HL-60 (cell line): ENCODE measurements at regions not wholly inside any gene's neighbourhood (a gene's known extent, or its start where the extent isn't known, plus 50 kb on each side); places are given as distances from the start of the nearest gene placed in this dataset.

Experiments used
- DNase-seq, 2 experiments: peaks; one replicate each; pipeline ENCODE4 v3.0.0-alpha.2; 2010 to 2020; ENCODE audit warnings: low read depth in 1 of 2, low spot score in 1 of 2
- H3K27ac ChIP-seq: fragments of 250-450 bp; sonication (Bioruptor Pico); replicated peaks from 2 replicates; pipeline ENCODE4 v1.5.1; 2020; ENCODE audit warnings: mild to moderate bottlenecking, moderate library complexity
- H3K27me3 ChIP-seq: fragments of 250-450 bp; sonication (Bioruptor Pico); 2 replicates; pipeline ENCODE4 v1.5.1; 2021; ENCODE audit warnings: mild to moderate bottlenecking, moderate library complexity; ENCODE audit not compliant: insufficient read depth, poor library complexity, severe bottlenecking
- H3K4me3 ChIP-seq: replicated peaks from 2 replicates; pipeline ENCODE4 v1.5.1; 2011; ENCODE audit warnings: mild to moderate bottlenecking, control low read depth, low read length; ENCODE audit not compliant: insufficient read depth
- GABPA ChIP-seq: IDR thresholded peaks from 2 replicates; pipeline ENCODE4 v1.6.1; 2012; ENCODE audit warnings: low read depth
- POLR2AphosphoS5 ChIP-seq: IDR thresholded peaks from 2 replicates; pipeline ENCODE4 v1.6.1; 2012; ENCODE audit warnings: low read depth
- SPI1 ChIP-seq: IDR thresholded peaks from 2 replicates; pipeline ENCODE4 v1.6.1; 2012; ENCODE audit warnings: low read depth, mild to moderate bottlenecking, borderline replicate concordance
- TF ChIP-seq, protein P1 (sequence below): IDR thresholded peaks from 2 replicates; pipeline ENCODE4 v1.6.1; 2012; ENCODE audit warnings: low read depth; ENCODE audit not compliant: insufficient replicate concordance
- TF ChIP-seq, protein P2 (sequence below): IDR thresholded peaks from one replicate; pipeline ENCODE4 v1.5.1; 2011; ENCODE audit warnings: low read length, control low read depth, inconsistent platforms; ENCODE audit not compliant: insufficient read depth

DNA sequence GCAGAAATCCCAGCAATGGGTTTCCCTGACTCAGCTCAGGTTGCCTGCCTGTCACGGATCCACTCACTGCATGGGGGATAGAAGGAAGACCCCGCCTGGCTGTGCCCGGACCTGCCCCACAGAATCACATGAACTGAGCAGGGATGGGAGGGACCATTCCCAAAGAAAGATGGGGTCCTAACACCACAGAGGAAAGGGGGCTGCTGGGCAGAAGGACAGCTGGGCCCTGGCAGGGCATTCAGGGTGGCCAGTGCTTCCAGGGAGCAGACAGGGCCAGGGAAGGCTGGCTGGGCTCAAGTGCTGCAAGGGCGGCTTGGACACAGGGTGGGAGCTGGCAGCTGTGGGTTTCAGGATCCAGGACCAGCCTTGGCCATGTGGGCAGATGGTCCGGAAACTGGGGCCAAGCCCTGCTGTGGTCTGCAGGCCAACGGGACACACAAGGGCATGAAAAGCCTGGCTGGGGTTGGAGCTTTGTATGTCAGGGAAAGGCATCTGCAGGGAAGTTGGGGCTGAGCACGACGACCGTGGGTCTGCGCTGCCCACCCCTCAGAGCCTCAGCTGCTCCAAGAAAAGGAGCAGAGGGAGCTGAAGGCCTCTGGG is 723.9 kb downstream of the PTPRU start:
- no peak overlapping the region for H3K4me3 ChIP-seq

DNA sequence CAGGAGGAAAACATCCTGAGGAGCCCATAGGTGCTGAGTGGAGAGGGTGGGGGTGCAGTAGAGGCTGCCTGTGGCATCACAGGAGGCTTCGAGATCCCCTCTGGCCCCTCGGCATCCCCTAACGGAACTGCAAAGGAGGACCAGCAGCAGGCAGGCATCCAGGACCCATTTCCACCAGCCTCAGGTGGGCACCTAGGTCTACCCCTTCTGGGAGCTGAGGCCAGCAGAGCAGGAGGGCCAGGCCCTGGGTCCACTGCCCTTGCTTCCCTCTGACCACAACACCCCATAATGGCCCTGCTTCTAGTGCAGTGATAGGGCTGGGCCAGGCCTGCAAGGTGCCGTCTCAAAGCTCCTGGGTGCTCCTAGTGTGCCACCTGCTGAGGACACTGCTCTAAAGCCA is 723.0 kb downstream of the PTPRU start:
- H3K27ac ChIP-seq, result no peak overlapping the region
- no peak overlapping the region for H3K4me3 ChIP-seq
- H3K27me3 ChIP-seq, result no peaks in the 10 kb centered on the region
- DNase-seq, result no peak
- TF ChIP-seq POLR2AphosphoS5 (no peak), SPI1 (no peak), GABPA (no peak)
- TF ChIP-seq, protein P1, sequence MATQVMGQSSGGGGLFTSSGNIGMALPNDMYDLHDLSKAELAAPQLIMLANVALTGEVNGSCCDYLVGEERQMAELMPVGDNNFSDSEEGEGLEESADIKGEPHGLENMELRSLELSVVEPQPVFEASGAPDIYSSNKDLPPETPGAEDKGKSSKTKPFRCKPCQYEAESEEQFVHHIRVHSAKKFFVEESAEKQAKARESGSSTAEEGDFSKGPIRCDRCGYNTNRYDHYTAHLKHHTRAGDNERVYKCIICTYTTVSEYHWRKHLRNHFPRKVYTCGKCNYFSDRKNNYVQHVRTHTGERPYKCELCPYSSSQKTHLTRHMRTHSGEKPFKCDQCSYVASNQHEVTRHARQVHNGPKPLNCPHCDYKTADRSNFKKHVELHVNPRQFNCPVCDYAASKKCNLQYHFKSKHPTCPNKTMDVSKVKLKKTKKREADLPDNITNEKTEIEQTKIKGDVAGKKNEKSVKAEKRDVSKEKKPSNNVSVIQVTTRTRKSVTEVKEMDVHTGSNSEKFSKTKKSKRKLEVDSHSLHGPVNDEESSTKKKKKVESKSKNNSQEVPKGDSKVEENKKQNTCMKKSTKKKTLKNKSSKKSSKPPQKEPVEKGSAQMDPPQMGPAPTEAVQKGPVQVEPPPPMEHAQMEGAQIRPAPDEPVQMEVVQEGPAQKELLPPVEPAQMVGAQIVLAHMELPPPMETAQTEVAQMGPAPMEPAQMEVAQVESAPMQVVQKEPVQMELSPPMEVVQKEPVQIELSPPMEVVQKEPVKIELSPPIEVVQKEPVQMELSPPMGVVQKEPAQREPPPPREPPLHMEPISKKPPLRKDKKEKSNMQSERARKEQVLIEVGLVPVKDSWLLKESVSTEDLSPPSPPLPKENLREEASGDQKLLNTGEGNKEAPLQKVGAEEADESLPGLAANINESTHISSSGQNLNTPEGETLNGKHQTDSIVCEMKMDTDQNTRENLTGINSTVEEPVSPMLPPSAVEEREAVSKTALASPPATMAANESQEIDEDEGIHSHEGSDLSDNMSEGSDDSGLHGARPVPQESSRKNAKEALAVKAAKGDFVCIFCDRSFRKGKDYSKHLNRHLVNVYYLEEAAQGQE, result no peak
- TF ChIP-seq, protein P2, sequence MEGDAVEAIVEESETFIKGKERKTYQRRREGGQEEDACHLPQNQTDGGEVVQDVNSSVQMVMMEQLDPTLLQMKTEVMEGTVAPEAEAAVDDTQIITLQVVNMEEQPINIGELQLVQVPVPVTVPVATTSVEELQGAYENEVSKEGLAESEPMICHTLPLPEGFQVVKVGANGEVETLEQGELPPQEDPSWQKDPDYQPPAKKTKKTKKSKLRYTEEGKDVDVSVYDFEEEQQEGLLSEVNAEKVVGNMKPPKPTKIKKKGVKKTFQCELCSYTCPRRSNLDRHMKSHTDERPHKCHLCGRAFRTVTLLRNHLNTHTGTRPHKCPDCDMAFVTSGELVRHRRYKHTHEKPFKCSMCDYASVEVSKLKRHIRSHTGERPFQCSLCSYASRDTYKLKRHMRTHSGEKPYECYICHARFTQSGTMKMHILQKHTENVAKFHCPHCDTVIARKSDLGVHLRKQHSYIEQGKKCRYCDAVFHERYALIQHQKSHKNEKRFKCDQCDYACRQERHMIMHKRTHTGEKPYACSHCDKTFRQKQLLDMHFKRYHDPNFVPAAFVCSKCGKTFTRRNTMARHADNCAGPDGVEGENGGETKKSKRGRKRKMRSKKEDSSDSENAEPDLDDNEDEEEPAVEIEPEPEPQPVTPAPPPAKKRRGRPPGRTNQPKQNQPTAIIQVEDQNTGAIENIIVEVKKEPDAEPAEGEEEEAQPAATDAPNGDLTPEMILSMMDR, result no peak

More for the DNA sequence above, 723.9 kb downstream of the PTPRU start:
- TF ChIP-seq GABPA (no peak), SPI1 (no peak), POLR2AphosphoS5 (no peak)
- TF ChIP-seq, protein P2, result no peak
- TF ChIP-seq, protein P1, result no peak
- no peak overlapping the region for H3K27ac ChIP-seq
- no peaks in the 10 kb centered on the region for H3K27me3 ChIP-seq
- DNase-seq, result no peak

DNA sequence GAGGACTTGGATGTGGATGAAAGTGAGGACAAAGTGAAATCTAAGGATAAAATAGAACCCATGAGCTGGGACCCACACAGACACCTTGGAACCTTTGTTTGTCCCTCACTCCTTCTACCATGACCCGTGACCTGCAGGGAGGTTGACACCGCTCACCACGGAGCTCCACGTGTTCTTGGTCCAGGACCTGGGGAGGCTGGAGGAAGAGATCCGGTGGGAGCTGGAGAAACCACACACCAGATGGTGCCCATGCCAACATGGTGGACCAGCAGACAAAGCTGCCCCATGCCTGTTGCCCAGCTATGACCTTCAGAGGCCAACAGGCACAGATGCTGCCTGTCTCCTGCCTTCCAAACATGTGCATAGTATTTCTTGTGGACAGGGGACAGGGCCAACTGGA is 721.9 kb downstream of the PTPRU start:
- DNase-seq, result no peak
- TF ChIP-seq SPI1, result no peak
- TF ChIP-seq, protein P1, result no peak
- TF ChIP-seq, protein P2, result no peak
- no peak for TF ChIP-seq POLR2AphosphoS5
- no peak for TF ChIP-seq GABPA
- Histone ChIP-seq H3K4me3 (no peak overlapping the region), H3K27me3 (no peaks in the 10 kb centered on the region), H3K27ac (no peak overlapping the region)
